NCI-H524 (cell line): ENCODE measurements at regions not wholly inside any gene's neighbourhood (a gene's known extent, or its start where the extent isn't known, plus 50 kb on each side); places are given as distances from the start of the nearest gene placed in this dataset.
A peak's percentile ranks its signal among the peaks of the same experiment; 100 is the strongest.

ENCODE experiments used
- DNase-seq, 2 experiments: peaks; one replicate each; lab custom pipeline; 2025; lab: John Stamatoyannopoulos, UW

GRCh38 chr11:80523057-80523456 is 1082.2 kb upstream of the TENM4 start:
- DNase-seq: no peak

- no peak for DNase-seq
Measured at GRCh38 chr11:80521592-80521991, 1080.8 kb upstream of the TENM4 start.

GRCh38 chr11:80520507-80520887 is 1079.7 kb upstream of the TENM4 start:
- DNase-seq: no peak

GRCh38 chr11:80519596-80520506 is 1079.0 kb upstream of the TENM4 start:
- DNase-seq: no peak

- DNase-seq: no peak
Measured at GRCh38 chr11:80517701-80518100, 1076.9 kb upstream of the TENM4 start.

- no peak for DNase-seq
Measured at GRCh38 chr11:80515097-80515496, 1074.3 kb upstream of the TENM4 start.

- DNase-seq: peak in 1 of 2 experiments; percentile 3
Measured at GRCh38 chr11:80512491-80512890, 1071.7 kb upstream of the TENM4 start.

- DNase-seq: peak in 1 of 2 experiments; percentile 28
Measured at GRCh38 chr11:80505771-80506170, 1064.9 kb upstream of the TENM4 start.

GRCh38 chr11:80503990-80504389 is 1063.2 kb upstream of the TENM4 start:
- peak in 1 of 2 experiments; percentile 63 for DNase-seq

GRCh38 chr11:80502511-80502910 is 1061.7 kb upstream of the TENM4 start:
- DNase-seq: no peak

GRCh38 chr11:80495116-80495515 is 1054.3 kb upstream of the TENM4 start:
- no peak for DNase-seq

GRCh38 chr11:80487952-80488351 is 1047.1 kb upstream of the TENM4 start:
- DNase-seq: no peak

- no peak for DNase-seq
Measured at GRCh38 chr11:80486678-80487077, 1045.8 kb upstream of the TENM4 start.

- DNase-seq: no peak
Measured at GRCh38 chr11:80477178-80477577, 1036.3 kb upstream of the TENM4 start.

- no peak for DNase-seq
Measured at GRCh38 chr11:80473562-80473961, 1032.7 kb upstream of the TENM4 start.

GRCh38 chr11:80469871-80470270 is 1029.0 kb upstream of the TENM4 start:
- no peak for DNase-seq

GRCh38 chr11:80466570-80466969 is 1025.7 kb upstream of the TENM4 start:
- DNase-seq: no peak

GRCh38 chr11:80462211-80462610 is 1021.4 kb upstream of the TENM4 start:
- DNase-seq: no peak

- no peak for DNase-seq
Measured at GRCh38 chr11:80458376-80458775, 1017.5 kb upstream of the TENM4 start.

- DNase-seq: no peak
Measured at GRCh38 chr11:80457823-80458222, 1017.0 kb upstream of the TENM4 start.

- DNase-seq: no peak
Measured at GRCh38 chr11:80455818-80456217, 1015.0 kb upstream of the TENM4 start.

- no peak for DNase-seq
Measured at GRCh38 chr11:80451105-80451504, 1010.3 kb upstream of the TENM4 start.

- peak in 1 of 2 experiments; percentile 17 for DNase-seq
Measured at GRCh38 chr11:80448709-80449108, 1007.9 kb upstream of the TENM4 start.

GRCh38 chr11:80443177-80443576 is 1002.3 kb upstream of the TENM4 start:
- no peak for DNase-seq
